GM19240 (cell line): ENCODE measurements at regions not wholly inside any gene's neighbourhood (a gene's known extent, or its start where the extent isn't known, plus 50 kb on each side); places are given as distances from the start of the nearest gene placed in this dataset.

Experiments
- DNase-seq: peaks from one replicate; pipeline ENCODE4 v3.0.0; 2011; ENCODE audit warnings: low spot score; ENCODE audit not compliant: insufficient read length

DNA sequence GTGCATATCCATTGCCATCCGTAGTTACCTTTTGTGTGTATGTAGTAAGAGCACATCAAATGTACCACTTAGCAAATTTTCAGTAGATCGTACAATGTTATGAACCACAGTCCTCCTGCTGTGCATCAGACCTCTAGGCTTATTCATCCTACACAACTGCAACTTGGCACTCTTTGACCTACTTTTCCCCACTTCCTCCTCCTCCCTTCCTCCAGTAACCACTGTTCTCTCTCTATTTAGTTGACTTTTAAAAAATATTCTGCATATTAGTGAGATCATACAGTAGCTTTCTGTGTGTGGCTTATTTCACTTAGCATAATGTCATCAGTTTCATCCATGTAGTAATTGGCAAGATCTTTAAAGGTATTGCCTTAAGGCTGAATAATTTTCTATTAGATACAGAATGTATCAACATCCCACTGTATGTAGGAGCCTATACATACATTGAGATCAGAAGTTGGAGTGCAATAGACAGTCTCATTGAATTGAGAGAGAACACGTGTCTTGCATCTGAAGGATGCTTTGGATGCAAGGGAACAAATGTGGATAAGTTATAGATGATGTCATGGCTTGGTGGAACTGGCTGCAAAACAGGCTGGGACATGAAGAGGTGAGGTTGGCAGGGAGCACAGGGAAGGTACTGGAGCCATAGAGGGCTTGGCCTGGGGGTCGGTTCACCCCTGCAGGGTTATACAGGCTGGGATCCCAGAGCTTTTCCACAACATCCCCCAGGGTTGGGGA lies 83.0 kb upstream of the FAM180A start:
- DNase-seq: no peak

DNA sequence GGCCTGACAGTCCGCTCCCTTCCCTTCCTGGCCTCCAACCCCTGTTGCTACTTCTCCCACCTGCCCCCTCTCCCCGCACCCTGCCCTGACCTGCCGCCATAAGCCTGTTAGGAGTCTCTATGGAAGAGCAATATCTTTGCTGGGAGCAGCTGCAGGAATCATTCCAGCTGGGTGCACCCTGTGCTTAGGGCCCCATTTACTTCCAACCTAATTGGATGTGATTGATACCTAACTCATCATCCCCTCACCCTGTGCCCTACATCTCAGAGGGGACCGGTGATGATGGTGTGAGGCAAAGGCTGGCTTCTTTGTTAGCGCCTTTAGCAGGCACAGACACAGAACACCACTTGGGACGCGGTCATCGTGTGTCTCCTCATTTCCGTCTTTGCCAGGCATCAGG lies 80.0 kb upstream of the FAM180A start:
- DNase-seq: no peak

DNA sequence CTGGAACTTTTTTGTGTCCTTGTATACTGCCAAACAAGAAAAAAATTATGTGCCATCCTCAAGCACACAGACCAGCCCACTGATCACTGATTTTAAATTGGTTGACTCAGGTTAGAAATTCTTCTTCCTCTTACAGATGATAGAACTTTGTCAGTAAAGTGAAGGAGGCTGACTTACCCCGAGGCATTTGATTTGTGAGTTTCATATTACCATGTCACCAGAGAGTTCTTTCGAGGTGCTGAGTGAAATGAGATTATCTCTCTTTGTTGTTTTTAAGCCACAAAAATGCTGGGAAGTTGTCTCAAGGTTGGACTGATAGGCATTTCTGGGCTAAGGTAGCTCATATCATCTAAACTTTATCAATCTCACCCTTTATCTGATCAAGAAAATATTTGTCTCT lies 78.8 kb upstream of the FAM180A start:
- DNase-seq: no peak

DNA sequence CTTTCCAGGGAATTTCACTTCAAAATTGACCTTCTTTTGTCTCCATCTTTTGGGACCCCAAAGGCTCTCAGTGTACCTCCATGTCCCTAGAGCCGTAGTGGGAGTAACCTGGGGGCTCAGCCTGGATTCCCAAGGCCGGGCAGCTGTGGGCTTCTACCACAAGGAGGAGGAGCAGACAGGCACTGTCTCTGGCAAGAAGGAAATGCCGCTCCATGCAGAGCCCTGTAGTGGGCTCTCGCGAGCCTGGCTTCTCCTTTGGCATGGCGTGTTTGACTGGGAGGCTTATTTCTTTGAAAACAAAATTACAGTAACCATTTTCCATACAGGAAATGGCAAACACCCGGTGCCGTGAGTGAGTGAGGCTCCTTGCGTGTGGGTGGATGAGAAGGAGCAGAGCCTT lies 76.8 kb upstream of the FAM180A start:
- no peak for DNase-seq

DNA sequence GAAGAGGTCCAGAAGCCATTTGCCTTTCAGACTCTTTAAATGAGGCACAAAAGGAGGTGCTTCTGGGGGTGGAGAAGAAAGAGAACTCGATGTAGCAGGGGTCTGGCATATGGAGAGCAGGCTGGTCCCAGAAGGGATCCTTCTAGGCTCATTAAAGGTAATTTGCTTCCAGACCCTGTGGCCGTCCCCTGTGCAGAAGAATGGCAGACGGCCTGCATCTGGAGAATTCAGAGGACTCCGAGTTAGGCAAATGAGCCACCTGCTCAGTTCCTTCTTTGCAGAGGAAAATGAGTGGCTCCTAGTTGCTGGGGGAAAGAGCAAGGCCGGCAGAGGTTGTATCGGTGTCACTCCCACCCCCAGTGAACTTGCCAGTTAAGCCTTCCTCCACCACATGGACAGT lies 73.8 kb upstream of the FAM180A start:
- no peak for DNase-seq

DNA sequence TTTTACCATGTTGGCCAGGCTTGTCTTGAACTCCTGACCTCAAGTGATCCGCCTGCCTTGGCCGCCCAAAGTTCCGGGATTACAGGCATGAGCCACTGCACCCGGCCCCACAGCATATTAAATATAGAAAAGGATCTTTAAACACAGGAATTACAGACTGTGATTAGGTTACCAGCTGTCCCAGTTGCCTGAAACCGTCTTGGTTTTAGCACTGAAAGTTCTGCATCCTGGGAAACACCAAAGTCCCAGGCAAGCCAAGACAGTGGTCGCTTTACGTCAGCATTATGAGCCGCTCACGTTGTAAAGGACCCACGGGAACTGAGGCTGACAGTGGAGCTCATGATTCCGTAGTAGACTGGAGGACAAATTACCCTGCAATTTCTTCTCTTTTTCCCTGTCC lies 69.0 kb upstream of the FAM180A start:
- DNase-seq: no peak

DNA sequence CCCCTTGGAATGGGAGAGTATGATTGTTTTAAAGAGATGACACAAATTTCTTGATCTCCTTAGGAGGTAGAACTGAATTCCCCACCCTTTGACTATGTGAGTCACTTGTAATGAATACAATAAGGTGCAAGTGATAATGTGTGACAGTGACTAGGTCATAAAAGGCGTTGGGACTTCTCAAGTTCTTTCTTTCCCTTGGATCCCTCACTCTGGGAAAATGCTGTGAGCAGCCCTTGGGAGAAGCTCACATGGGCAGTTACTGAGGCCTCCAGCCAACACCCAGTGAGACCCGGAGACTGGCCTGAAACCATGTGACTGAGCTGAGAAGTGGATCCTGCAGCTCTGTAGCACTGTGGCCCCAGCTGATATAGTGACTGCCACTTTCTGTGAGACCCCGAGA lies 66.4 kb upstream of the FAM180A start:
- DNase-seq: no peak

DNA sequence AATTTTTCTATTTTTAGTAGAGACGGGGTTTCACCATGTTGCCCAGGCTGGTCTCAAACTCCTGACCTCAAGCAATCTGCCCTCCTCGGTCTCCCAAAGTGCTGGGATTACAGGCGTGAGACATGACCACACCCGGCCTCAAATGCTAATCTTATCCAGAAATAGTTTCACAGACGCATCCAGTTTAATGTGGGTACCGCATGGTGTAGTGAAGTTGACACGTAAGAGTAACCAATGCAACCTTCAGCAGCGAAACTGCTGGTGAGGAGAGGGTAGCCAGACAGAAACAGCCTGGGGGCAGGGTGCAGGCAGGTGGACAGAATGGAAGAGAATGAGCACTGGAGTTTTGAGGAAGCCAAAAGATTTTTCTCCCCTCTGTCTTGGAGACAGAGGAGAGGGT lies 63.5 kb upstream of the FAM180A start:
- no peak for DNase-seq

DNA sequence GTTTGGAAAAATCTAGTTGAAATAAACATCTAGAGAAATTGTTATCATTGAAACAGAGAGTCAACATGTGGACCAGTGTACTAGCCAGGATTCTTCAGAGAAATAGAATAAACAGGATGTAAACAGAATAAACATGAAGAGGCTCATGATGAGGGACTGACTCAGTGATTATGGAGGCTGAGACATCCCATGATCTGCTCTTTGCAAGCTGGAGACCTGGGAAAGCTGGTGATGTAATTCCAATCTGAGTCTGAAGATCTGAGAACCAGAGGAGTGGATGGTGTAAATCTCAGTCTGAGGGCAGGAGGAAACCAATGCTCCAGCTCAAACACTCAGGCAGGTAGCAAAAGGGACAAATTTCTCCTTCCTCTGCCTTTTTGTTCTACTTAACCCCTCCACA lies 62.9 kb upstream of the FAM180A start:
- no peak for DNase-seq

DNA sequence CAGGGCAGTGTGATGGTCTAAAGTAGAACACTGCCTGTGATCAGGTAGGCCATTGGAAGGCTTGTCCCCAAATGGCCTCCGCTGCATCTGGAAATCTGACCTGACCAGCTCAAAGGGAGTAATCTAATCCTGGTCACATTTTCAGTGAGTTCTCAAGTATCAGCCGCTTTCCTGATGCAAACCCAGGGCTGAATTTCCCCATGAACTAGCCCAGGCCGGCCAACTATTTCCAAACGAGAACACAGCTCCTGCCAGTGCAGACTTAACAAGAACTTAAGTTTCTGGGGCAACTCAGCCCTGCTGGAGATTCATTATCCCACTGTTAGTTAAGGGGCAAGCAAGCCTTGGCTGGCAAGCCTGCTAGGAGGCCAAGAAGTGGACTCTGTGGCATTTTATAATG lies 59.6 kb upstream of the FAM180A start:
- no peak for DNase-seq

DNA sequence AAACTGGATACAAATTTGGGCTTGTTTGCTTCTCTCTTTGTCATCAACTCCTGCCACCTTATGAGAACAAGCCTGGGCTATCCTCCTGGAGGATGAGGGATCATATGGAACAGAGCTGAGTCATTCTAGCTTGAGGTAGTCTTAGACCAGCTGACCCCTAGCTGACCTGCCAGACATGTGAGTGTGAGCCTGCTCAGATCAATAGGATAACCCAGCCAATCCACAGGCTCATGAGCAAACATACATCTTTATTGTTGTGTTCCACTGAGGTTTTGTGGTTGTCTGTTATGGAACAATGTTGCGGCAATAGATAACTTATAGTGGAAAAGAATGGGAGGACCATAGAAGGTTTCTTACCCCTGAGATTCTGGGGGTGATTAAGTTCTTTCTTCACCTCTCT lies 54.5 kb upstream of the FAM180A start:
- no peak for DNase-seq

DNA sequence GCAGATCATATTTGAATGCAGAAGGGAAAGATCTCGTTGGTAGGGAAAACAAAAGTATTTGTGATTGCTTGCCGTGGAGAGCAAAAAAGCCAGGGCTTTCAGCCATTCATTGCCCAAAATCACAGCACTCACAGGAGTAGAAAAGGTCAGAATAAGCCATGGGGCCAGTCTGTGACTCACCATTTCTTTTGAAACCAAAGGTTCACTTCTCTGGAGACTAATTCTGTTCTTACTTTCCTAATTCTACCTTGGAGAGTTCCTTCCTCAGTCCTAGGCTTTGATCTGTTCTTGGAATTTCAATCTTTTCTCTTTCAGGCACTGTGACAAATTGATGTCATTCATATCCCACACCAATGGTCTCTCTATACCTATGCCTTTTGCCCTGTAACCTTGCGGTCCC lies 54.1 kb upstream of the FAM180A start:
- no peak for DNase-seq

DNA sequence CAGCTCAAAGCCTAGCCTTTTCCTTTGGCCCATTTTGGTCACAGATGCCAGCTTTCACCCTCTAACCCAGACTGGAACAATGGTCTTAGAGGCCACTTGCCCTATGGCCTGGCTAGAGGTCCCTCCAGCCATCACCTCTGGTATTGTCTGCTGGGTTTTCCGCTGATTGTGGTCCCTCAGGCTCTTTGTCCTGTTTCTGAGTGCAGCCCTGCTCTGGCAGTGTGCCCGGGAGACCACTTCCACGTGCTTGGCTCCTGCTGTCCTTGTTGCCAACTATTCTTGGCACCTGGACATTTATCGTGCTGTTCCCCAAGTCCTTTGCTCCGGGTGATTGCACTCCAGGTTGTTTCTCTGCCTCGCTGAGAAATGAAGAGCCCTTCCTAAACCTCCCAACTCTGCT lies 53.3 kb upstream of the FAM180A start:
- no peak for DNase-seq

DNA sequence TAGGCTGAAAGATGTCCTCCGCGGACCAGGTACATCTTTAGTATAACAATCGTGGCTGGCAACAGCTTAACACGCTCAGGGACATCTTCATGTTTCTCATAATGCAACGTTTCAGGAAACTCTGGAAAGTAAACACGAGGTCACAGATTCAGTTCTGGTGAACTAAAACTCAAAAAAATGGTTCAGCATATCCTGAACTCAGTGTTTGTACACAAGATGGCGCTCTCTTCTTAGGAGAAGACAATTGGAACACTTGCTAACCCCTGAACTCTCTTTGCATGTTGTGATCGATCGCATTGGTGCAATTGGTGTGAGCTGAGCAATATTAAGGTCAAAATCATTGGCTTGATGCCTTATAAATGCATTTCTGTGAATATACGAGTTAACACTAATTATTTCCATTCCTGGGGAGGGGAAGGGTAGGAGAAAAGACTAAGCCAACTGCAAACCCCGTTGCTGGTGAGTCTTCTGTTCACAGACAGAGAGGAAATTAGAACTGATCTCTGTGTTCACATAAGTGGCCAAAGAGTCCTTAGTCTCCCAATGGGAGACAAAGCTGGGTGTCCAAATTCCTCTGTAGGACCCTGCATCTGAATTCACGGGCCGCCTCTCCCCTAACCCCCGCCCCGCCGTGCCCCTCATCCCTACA lies 52.6 kb upstream of the FAM180A start:
- DNase-seq: peak; percentile 38

DNA sequence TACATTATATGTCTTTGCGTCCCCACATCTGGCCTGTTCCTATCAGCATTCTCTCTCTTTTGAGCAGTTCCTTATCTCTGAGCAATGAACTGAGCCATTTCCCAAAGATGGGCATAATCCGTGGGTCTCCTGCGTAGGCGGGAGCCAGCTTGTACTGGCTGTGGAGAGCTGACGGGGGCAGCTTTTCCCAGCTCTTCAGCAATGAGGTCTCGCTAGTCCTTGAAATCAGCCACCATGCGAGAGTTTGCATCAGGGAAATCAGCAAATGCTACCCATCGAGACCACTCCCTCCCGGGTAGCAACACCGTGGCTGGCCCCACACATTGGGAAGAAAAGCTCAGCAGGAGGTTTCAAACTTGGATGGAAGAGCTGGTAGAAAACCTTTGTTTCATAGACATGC lies 51.9 kb upstream of the FAM180A start:
- DNase-seq: no peak

DNA sequence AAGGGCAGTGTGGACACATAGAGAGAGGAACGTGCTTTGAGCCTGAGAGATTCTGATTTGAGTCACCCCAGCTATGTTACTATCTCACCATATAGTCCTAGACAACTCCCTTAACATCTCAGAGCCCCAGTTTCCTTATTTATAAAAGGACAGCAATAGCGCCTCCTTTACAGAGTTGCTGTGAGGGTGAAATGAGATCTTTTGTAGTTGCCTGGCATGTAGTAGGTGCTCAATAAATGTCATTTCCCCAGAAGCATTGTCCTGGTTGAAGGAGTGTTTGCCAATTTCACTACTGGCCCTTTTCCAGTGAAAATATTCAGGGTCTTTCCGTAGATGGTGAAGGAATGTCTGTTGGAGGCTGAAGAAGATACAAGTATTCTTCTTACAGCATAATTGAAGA lies 51.3 kb upstream of the FAM180A start:
- DNase-seq: no peak
